ENCODE measurements at regions not wholly inside any gene's neighbourhood (a gene's known extent, or its start where the extent isn't known, plus 50 kb on each side); places are given as distances from the start of the nearest gene placed in this dataset.
"Not testable (repeated sequence)": the region's sequence is repeated elsewhere in the genome, so short reads cannot be mapped to it uniquely, and the experiment has no call there.

DNA sequence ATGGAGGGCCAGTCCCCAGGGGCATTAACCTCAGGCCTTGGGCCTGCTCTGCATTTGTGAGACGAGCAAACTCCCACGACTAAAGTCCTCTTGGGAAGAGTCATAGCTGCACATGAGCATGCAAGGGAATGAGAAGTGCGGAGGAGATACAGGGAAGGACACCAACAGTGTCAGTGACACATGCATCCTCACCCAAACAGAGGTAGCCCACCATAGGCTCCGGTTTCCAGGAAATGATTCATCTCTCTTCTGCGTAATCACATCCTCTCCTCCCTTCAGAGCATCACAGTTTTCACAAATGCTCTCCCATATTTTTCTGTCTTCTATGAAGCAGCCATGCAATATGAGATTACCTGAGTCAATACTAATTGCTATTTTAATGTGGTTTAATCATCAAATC lies 725.7 kb upstream of the GOT2 start:
- DNase-seq (no peak), ATAC-seq (no peak)
- H3K4me3 ChIP-seq = no peak overlapping the region
- TF ChIP-seq, protein P1, sequence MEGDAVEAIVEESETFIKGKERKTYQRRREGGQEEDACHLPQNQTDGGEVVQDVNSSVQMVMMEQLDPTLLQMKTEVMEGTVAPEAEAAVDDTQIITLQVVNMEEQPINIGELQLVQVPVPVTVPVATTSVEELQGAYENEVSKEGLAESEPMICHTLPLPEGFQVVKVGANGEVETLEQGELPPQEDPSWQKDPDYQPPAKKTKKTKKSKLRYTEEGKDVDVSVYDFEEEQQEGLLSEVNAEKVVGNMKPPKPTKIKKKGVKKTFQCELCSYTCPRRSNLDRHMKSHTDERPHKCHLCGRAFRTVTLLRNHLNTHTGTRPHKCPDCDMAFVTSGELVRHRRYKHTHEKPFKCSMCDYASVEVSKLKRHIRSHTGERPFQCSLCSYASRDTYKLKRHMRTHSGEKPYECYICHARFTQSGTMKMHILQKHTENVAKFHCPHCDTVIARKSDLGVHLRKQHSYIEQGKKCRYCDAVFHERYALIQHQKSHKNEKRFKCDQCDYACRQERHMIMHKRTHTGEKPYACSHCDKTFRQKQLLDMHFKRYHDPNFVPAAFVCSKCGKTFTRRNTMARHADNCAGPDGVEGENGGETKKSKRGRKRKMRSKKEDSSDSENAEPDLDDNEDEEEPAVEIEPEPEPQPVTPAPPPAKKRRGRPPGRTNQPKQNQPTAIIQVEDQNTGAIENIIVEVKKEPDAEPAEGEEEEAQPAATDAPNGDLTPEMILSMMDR (IDR thresholded peaks at IDR 0.05) = no peak
- H3K36me3 ChIP-seq (ENCODE audit: low read depth) = no peaks in the 10 kb centered on the region
- peaks cover 43% of the 10 kb centered on the region for H3K9me3 ChIP-seq
- no peaks in the 10 kb centered on the region for H3K4me1 ChIP-seq (ENCODE audit: low read depth)
- intact Hi-C loops (cut with DNase I, micrococcal nuclease) = no loop called here

DNA sequence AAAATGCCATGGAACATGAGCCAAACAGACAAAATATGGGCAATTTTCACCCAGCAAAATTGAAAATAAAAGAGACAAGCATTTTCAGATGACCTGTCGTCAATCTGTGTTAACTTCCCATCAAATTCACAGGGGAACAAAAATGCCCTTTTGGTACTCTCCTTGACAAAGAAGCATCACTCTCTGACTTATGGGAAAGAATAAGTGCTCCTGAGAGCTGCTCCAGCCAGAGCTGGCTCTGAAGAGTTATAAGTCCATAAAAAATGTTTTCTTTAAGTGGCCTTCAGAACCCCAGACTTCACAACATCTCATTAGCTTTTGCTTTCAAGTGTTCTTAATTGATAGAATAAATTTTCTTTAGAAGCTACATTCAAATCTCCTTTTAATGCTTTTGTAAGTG lies 721.4 kb upstream of the GOT2 start:
- DNase-seq (no peak), ATAC-seq (no peak)
- no peaks in the 10 kb centered on the region for H3K36me3 ChIP-seq (ENCODE audit: low read depth)
- no peak overlapping the region for H3K4me3 ChIP-seq
- intact Hi-C loops (cut with DNase I, micrococcal nuclease) = no loop called here
- H3K9me3 ChIP-seq = peaks cover 75% of the 10 kb centered on the region
- no peaks in the 10 kb centered on the region for H3K4me1 ChIP-seq (ENCODE audit: low read depth)
- TF ChIP-seq, protein P1 (IDR thresholded peaks at IDR 0.05) = no peak

DNA sequence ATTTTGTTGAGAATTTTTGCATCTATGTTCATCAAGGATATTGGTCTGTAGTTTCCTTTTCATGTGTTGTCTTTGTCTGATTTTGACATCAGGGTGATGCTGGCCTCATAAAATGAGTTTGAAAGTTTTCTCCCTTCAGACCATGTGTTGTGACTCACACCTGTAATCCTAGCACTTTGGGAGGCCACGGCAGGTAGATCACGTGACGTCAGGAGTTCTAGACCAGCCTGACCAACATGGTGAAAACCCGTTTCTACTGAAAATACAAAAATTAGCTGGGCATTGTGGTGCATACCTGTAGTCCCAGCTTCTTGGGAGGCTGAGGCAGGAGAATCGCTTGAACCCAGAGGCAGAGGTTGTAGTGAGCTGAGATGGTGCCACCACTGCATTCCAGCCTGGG lies 716.4 kb upstream of the GOT2 start:
- H3K36me3 ChIP-seq (ENCODE audit: low read depth); intact Hi-C loops (cut with DNase I, micrococcal nuclease); H3K4me1 ChIP-seq (ENCODE audit: low read depth); DNase-seq; ATAC-seq; H3K4me3 ChIP-seq: not testable (repeated sequence)
- peaks cover 58% of the 10 kb centered on the region for H3K9me3 ChIP-seq

DNA sequence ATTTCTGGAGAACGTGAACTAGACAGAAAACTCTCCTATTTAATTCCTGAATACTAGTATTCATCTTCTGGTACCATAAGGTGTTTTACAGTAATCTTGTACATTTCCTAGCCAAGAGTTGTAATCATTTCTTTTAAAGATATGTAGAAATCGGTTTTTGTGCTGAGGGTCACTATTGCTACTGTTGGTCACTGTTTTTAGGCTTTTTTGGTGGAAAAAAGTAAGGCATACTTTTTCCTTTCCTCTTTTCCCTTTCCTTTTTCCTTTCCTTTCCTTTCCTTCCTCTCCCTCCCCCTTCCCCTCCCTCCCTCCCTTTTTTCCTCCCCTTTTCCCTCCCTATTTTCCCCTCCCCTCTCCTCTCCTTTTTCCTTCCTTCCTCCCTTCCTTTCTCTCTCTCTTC lies 706.4 kb upstream of the GOT2 start:
- peaks cover 63% of the 10 kb centered on the region for H3K9me3 ChIP-seq
- ATAC-seq (no peak), DNase-seq (no peak)
- no peaks in the 10 kb centered on the region for H3K36me3 ChIP-seq (ENCODE audit: low read depth)
- intact Hi-C loops (cut with DNase I, micrococcal nuclease) = no loop called here
- TF ChIP-seq, protein P1 (IDR thresholded peaks at IDR 0.05) = no peak
- H3K4me1 ChIP-seq (ENCODE audit: low read depth) = no peaks in the 10 kb centered on the region
- H3K4me3 ChIP-seq = no peak overlapping the region

DNA sequence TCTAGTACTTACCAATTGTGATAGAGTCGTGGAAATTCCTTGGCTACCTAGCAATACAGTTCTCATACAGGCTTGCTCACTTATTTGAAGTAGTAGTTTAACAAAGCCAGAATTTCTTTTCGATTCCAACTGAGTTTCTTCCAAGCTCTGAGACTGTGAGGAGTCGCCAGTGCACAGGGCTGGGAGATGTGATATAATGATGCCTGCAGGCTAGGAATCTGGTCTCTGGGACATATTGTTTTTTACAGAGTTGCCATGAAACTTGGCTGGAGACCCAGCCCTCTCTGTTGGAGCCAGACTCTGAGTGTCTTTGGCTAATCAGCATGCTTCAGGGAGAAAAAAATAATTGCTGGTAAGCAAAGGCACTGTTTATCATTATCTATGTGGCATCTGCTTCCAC lies 698.8 kb upstream of the GOT2 start:
- Histone ChIP-seq H3K9me3 (peaks cover 39% of the 10 kb centered on the region), H3K4me1 (ENCODE audit: low read depth) (no peaks in the 10 kb centered on the region), H3K4me3 (no peak overlapping the region), H3K36me3 (ENCODE audit: low read depth) (no peaks in the 10 kb centered on the region)
- TF ChIP-seq, protein P1 (IDR thresholded peaks at IDR 0.05) = no peak
- intact Hi-C loops (cut with DNase I, micrococcal nuclease) = no loop called here
- DNase-seq (no peak), ATAC-seq (no peak)

DNA sequence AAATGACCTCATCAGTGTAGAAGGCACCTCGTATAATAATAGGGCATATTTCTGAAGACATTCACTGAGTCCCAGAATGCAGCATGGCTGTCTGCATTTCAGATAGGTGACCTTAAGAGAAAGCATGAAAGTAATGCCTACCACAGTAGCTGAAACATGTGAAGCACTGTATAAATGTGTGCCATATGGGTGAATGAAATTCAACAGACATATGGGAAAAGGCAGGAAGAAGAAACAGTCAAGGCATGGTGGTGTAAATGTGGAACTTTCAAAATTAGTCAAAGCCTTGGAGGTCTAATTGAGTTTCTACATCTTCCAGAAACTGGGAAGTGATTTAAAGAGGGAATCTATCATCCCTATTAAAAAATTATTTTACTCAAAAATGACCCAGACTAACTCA lies 698.2 kb upstream of the GOT2 start:
- H3K4me3 ChIP-seq = no peak overlapping the region
- no peaks in the 10 kb centered on the region for H3K36me3 ChIP-seq (ENCODE audit: low read depth)
- peaks cover 38% of the 10 kb centered on the region for H3K9me3 ChIP-seq
- no peaks in the 10 kb centered on the region for H3K4me1 ChIP-seq (ENCODE audit: low read depth)
- ATAC-seq (no peak), DNase-seq (no peak)
- TF ChIP-seq, protein P1 (IDR thresholded peaks at IDR 0.05) = no peak
- intact Hi-C loops (cut with DNase I, micrococcal nuclease) = no loop called here

Measured in mucosa of descending colon (tissue), 3 donors.